GM12878 (cell line): ENCODE measurements at regions not wholly inside any gene's neighbourhood (a gene's known extent, or its start where the extent isn't known, plus 50 kb on each side); places are given as distances from the start of the nearest gene placed in this dataset.

ENCODE experiments used
- ATAC-seq: fragments of 200-7000 bp; cut with Tn5 transposase; 3 replicates; pipeline ENCODE4 v1.9.1; 2020; ENCODE audit warnings: mild to moderate bottlenecking, moderate library complexity
- BruUV-seq: library from RNA; stranded (reverse); fragments of 400-500 nt; replicated peaks from 2 replicates; lab custom pipeline; 2021; lab: Mats Ljungman, UMichigan
- CTCF ChIA-PET: fragments of 300-600 bp; sonication (Branson Sonifier 250); formaldehyde crosslinking; extraction: SDS; loops from one replicate; lab custom pipeline; 2021; ENCODE audit warnings: inconsistent platforms; lab: Yijun Ruan, JAX
- POLR2A ChIA-PET: fragments of 350-600 bp; formaldehyde crosslinking; extraction: SDS; loops from one replicate; lab custom pipeline; 2021; ENCODE audit warnings: inconsistent platforms; lab: Charles Lee
- RAD21 ChIA-PET: fragments of 300-600 bp; sonication (Branson Sonifier 250); formaldehyde crosslinking; loops from one replicate; lab custom pipeline; 2023; ENCODE audit warnings: antibody characterized with exemption; ENCODE audit not compliant: unreplicated experiment; lab: Charles Lee
- SMC1A ChIA-PET: fragments of 300-600 bp; sonication (Branson Sonifier 250); formaldehyde crosslinking; loops from one replicate; lab custom pipeline; 2023; ENCODE audit not compliant: unreplicated experiment, uncharacterized antibody; lab: Charles Lee
- DNase-seq: peaks from one replicate; pipeline ENCODE4 v3.0.0-alpha.2; 2011; ENCODE audit warnings: low read depth, low spot score
- FAIRE-seq: peaks from 3 replicates; lab custom pipeline; 2011; peaks lifted over from hg19 to GRCh38; lab: Jason Lieb, UNC
- H2AFZ ChIP-seq: 2 replicates; pipeline ENCODE4 v1.6.0; 2011; ENCODE audit warnings: low read depth, low read length, control low read depth; ENCODE audit not compliant: control insufficient read depth
- H3K27ac ChIP-seq: 2 replicates; pipeline ENCODE4 v1.5.1; 2011; ENCODE audit warnings: control low read depth; ENCODE audit not compliant: control insufficient read depth, insufficient read depth
- H3K27me3 ChIP-seq, 2 experiments: replicated peaks in 1 of 2; 2 replicates each; pipeline versions ENCODE4 v1.6.0 to v1.6.1; 2011; ENCODE audit warnings: low read length in 1 of 2; ENCODE audit not compliant: control insufficient read depth in 2 of 2, insufficient read depth in 2 of 2
- H3K36me3 ChIP-seq, 2 experiments: 2 replicates each; pipeline ENCODE4 v1.5.1; 2011; ENCODE audit warnings: low read length in 1 of 2; ENCODE audit not compliant: control insufficient read depth in 2 of 2, insufficient read depth in 2 of 2
- H3K4me1 ChIP-seq: 2 replicates; pipeline ENCODE4 v1.6.1; 2011; ENCODE audit warnings: mild to moderate bottlenecking, low read length, moderate library complexity, mixed read lengths; ENCODE audit not compliant: control insufficient read depth, insufficient read depth
- H3K4me2 ChIP-seq: 2 replicates; pipeline ENCODE4 v1.6.0; 2011; ENCODE audit warnings: control low read depth; ENCODE audit not compliant: control insufficient read depth, insufficient read depth
- H3K4me3 ChIP-seq: fragments of 200-600 bp; sonication (generic); 2 replicates; pipeline ENCODE4 v1.5.1; 2016
- H3K79me2 ChIP-seq: 2 replicates; pipeline ENCODE4 v1.6.0; 2011; ENCODE audit warnings: low read length; ENCODE audit not compliant: control insufficient read depth, insufficient read depth
- H3K9ac ChIP-seq: 2 replicates; pipeline ENCODE4 v1.8.0; 2011; ENCODE audit warnings: low read length, control low read depth, mixed read lengths; ENCODE audit not compliant: control insufficient read depth, insufficient read depth
- H3K9me3 ChIP-seq: replicated peaks from 3 replicates; pipeline ENCODE4 v1.5.1; 2011; ENCODE audit warnings: mild to moderate bottlenecking, low read length; ENCODE audit not compliant: control insufficient read depth, insufficient read depth
- H4K20me1 ChIP-seq: 2 replicates; pipeline ENCODE4 v1.6.0; 2011; ENCODE audit not compliant: control insufficient read depth, insufficient read depth
- CHD1 ChIP-seq: IDR thresholded peaks from 2 replicates; pipeline ENCODE4 v1.6.1; 2012; ENCODE audit warnings: low read depth, low read length, improper control_type of control experiment
- CHD4 ChIP-seq: fragments of 200-600 bp; sonication (generic); IDR thresholded peaks from 2 replicates; pipeline ENCODE4 v1.6.1; 2016; ENCODE audit warnings: mild to moderate bottlenecking
- NFYA ChIP-seq: IDR thresholded peaks from 2 replicates; pipeline ENCODE4 v1.6.1; 2011; ENCODE audit warnings: low read depth, mild to moderate bottlenecking, low read length, improper control_type of control experiment, borderline replicate concordance
- WGBS: methylation state at CpG from one replicate; pipeline ENCODE4 v1.1.6; 2016; ENCODE audit warnings: low lambda C conversion rate; ENCODE audit not compliant: insufficient replicate concordance, insufficient coverage; ENCODE audit errors: missing lambda C conversion rate; 5-methylcytosine and 5-hydroxymethylcytosine counted together
- in situ Hi-C: fragments of 300-500 bp; cut with MboI; formaldehyde crosslinking; loops from 9 replicates; pipeline ENCODE4 v1.14.3; 2018; ENCODE audit warnings: mixed read lengths
- intact Hi-C: fragments of 100-400 bp; cut with micrococcal nuclease; formaldehyde crosslinking; loops from one replicate; pipeline ENCODE4 v1.14.2; 2022; ENCODE audit not compliant: unreplicated experiment
- TF ChIP-seq, protein P1 (sequence below): fragments of 450-650 bp; formaldehyde crosslinking; IDR thresholded peaks from 2 replicates; pipeline ENCODE4 v1.4.0; 2022; ENCODE audit warnings: mild to moderate bottlenecking, moderate library complexity

DNA sequence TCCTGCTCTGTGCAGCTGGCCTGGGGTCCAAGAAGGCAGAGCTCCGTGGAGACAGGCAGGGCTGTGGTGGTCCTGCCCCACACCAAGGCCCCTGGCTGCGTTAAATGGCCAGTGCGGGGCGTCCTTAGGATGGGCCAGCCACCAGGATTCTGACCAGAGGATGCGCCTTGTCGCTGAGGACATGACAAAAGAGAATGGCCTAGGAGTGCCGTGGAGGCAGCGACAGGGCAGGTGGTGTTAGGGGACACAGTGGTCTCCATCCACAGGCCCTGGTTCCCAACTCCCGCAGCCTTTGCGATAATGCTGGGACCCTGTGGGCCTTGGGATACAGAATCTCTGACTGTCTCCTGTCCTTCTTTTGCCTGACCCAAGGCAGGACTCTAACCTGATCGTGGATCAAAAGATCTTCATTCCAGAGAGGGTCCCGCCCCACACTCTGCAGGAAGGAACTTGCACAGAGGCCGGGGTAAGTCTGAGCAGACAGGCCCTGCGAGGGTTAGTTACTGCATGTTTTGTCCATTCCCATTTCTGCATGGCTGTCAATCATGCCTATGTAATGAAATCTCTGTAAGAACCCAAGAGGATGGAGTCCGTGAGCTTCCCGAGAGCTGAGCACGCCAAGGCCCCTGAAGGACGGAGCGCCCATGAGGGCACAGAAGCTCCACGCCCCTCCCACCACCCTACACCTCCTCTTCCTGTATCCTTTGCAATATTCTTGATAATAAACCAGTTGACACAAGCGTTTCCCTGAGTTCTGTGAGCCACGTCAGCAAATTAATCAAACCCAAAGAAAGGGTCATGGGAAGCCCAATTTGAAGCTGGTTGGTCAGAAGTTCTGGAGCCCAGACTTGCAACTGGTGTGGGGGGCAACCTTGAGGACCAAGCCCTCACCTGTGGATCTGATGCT, 251.5 kb upstream of the SALL3 start:
- ATAC-seq, result no peak
- FAIRE-seq, result no peak
- H3K27ac ChIP-seq, result no peak overlapping the region
- intact Hi-C loops (no loop called here), in situ Hi-C loops (no loop called here)
- no TSS peak for BruUV-seq
- SMC1A ChIA-PET, result no interaction called here
- H3K4me3 ChIP-seq, result no peak overlapping the region
- WGBS, result 44% methylated on average over 22 of the region's 22 CpGs
- H3K4me2 ChIP-seq, result no peak overlapping the region
- H3K36me3 ChIP-seq, result no peaks in the 10 kb centered on the region
- TF ChIP-seq CHD4 (no peak), NFYA (no peak), CHD1 (no peak)
- TF ChIP-seq, protein P1, sequence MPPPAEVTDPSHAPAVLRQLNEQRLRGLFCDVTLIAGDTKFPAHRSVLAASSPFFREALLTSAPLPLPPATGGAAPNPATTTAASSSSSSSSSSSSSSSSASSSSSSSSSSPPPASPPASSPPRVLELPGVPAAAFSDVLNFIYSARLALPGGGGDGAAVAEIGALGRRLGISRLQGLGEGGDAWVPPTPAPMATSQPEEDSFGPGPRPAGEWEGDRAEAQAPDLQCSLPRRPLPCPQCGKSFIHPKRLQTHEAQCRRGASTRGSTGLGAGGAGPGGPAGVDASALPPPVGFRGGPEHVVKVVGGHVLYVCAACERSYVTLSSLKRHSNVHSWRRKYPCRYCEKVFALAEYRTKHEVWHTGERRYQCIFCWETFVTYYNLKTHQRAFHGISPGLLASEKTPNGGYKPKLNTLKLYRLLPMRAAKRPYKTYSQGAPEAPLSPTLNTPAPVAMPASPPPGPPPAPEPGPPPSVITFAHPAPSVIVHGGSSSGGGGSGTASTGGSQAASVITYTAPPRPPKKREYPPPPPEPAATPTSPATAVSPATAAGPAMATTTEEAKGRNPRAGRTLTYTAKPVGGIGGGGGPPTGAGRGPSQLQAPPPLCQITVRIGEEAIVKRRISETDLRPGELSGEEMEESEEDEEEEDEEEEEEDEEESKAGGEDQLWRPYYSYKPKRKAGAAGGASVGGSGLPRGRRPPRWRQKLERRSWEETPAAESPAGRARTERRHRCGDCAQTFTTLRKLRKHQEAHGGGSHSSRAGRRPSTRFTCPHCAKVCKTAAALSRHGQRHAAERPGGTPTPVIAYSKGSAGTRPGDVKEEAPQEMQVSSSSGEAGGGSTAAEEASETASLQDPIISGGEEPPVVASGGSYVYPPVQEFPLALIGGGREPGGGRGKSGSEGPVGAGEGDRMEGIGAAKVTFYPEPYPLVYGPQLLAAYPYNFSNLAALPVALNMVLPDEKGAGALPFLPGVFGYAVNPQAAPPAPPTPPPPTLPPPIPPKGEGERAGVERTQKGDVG, result no peak
- no peak overlapping the region for H3K9ac ChIP-seq
- no peaks in the 10 kb centered on the region for H3K27me3 ChIP-seq
- POLR2A ChIA-PET, result no interaction called here
- H4K20me1 ChIP-seq, result no peaks in the 10 kb centered on the region
- no peaks in the 10 kb centered on the region for H3K79me2 ChIP-seq
- H3K9me3 ChIP-seq, result no peaks in the 10 kb centered on the region
- CTCF ChIA-PET, result no interaction called here
- RAD21 ChIA-PET, result no interaction called here
- no peaks in the 10 kb centered on the region for H3K4me1 ChIP-seq
- H2AFZ ChIP-seq, result no peak overlapping the region
- DNase-seq, result no peak
